GM18499 (cell line): ENCODE measurements at regions not wholly inside any gene's neighbourhood (a gene's known extent, or its start where the extent isn't known, plus 50 kb on each side); places are given as distances from the start of the nearest gene placed in this dataset.

Source experiments
- ATAC-seq: cut with Tn5 transposase; IDR thresholded peaks from one replicate; pipeline ENCODE4 v1.9.1; 2021; ENCODE audit warnings: moderate number of reproducible peaks; ENCODE audit not compliant: insufficient read depth, unreplicated experiment

GRCh38 chr22:46052801-46053562, 76.0 kb upstream of the WNT7B start:
- ATAC-seq, result no peak

- ATAC-seq, result no peak
Measured at GRCh38 chr22:46053563-46054090, 76.7 kb upstream of the WNT7B start.

GRCh38 chr22:46054091-46055073, 77.4 kb upstream of the WNT7B start:
- no peak for ATAC-seq

GRCh38 chr22:46055181-46055875, 78.4 kb upstream of the WNT7B start:
- ATAC-seq, result no peak

GRCh38 chr22:46055911-46056545, 79.1 kb upstream of the WNT7B start:
- ATAC-seq, result no peak

GRCh38 chr22:46056546-46057245, 79.7 kb upstream of the WNT7B start:
- no peak for ATAC-seq

- no peak for ATAC-seq
Measured at GRCh38 chr22:46057246-46058090, 80.5 kb upstream of the WNT7B start.

- no peak for ATAC-seq
Measured at GRCh38 chr22:46058091-46058420, 81.1 kb upstream of the WNT7B start.

GRCh38 chr22:46058591-46059519, 81.9 kb upstream of the WNT7B start:
- ATAC-seq, result no peak

GRCh38 chr22:46060292-46061123, 83.5 kb upstream of the WNT7B start:
- ATAC-seq, result no peak

GRCh38 chr22:46061124-46061500, 84.2 kb upstream of the WNT7B start:
- ATAC-seq, result no peak

GRCh38 chr22:46061501-46062231, 84.7 kb upstream of the WNT7B start:
- no peak for ATAC-seq

GRCh38 chr22:46062232-46062615, 85.3 kb upstream of the WNT7B start:
- ATAC-seq, result no peak

GRCh38 chr22:46062971-46063631, 86.1 kb upstream of the WNT7B start:
- no peak for ATAC-seq

- ATAC-seq, result no peak
Measured at GRCh38 chr22:46063846-46064227, 86.5 kb upstream of the PPARA start.
